Upper lobe of left lung (tissue), 6 donors: ENCODE measurements at regions not wholly inside any gene's neighbourhood (a gene's known extent, or its start where the extent isn't known, plus 50 kb on each side); places are given as distances from the start of the nearest gene placed in this dataset.

Source experiments
- ATAC-seq, 2 donors: fragments of 200-7000 bp; cut with Tn5 transposase; one replicate each; pipeline ENCODE4 v1.9.1; 2022; ENCODE audit warnings: mild to moderate bottlenecking in 2 of 2, moderate library complexity in 2 of 2; ENCODE audit not compliant: low FRiP score in 2 of 2
- DNase-seq, 2 donors: peaks; one replicate each; pipeline ENCODE4 v3.0.0-alpha.2; 2019 to 2020
- H3K27ac ChIP-seq, 4 donors: fragments of 200-600 bp; sonication (generic); one replicate each; pipeline ENCODE4 v1.5.1; 2016 to 2019
- H3K27me3 ChIP-seq, 4 donors: fragments of 200-600 bp; sonication (generic); one replicate each; pipeline ENCODE4 v1.5.1; 2017 to 2019
- H3K36me3 ChIP-seq, 4 donors: fragments of 200-600 bp; sonication (generic); one replicate each; pipeline ENCODE4 v1.5.1; 2016 to 2019
- H3K4me1 ChIP-seq, 4 donors: fragments of 200-600 bp; sonication (generic); one replicate each; pipeline ENCODE4 v1.5.1; 2018 to 2019
- H3K4me3 ChIP-seq, 4 donors: fragments of 200-600 bp; sonication (generic); one replicate each; pipeline ENCODE4 v1.5.1; 2017 to 2019; ENCODE audit warnings: mild to moderate bottlenecking in 2 of 4, moderate library complexity in 1 of 4
- H3K9me3 ChIP-seq, 4 donors: fragments of 200-600 bp; sonication (generic); one replicate each; pipeline ENCODE4 v1.5.1; 2018 to 2019
- EP300 ChIP-seq, 4 donors: sonication (generic); formaldehyde crosslinking; IDR thresholded peaks; one replicate each; pipeline ENCODE4 v1.5.1; 2017; ENCODE audit warnings: antibody characterized with exemption in 4 of 4, control low read depth in 2 of 4
- POLR2A ChIP-seq, 4 donors: fragments of 450-650 bp; IDR thresholded peaks; one replicate each; pipeline ENCODE4 v1.5.1; 2016 to 2017; ENCODE audit warnings: antibody characterized with exemption in 4 of 4, mild to moderate bottlenecking in 2 of 4
- POLR2AphosphoS5 ChIP-seq, 2 donors: sonication (generic); formaldehyde crosslinking; IDR thresholded peaks; one replicate each; pipeline ENCODE4 v1.5.1; 2017; ENCODE audit warnings: antibody characterized with exemption in 2 of 2
- WGBS, 2 donors: methylation state at CpG; one replicate each; pipeline ENCODE4 v1.1.5; 2017 to 2018; 5-methylcytosine and 5-hydroxymethylcytosine counted together
- TF ChIP-seq, protein P1 (sequence below), 6 experiments: fragments of 450-650 bp in 4 of 6; fragments of 200-600 bp in 2 of 6; sonication (generic) in 2 of 6; IDR thresholded peaks; one replicate each; pipeline ENCODE4 v1.5.1; 2016 to 2019; ENCODE audit warnings: antibody characterized with exemption in 6 of 6
- donor health status: DM: no; HTN: no; CAD: no; lungs with moderate emphysema.
- donor health status: DM: no; HTN: yes; CAD: no; lungs with severe emphysema.

GRCh38 chr13:31875134-31875533 is 135.8 kb downstream of the RXFP2 start:
- Histone ChIP-seq H3K4me3 (no peak overlapping the region), H3K27me3 (no peaks in the 10 kb centered on the region), H3K9me3 (no peaks in the 10 kb centered on the region), H3K27ac (no peak overlapping the region), H3K4me1 (peaks cover 0 to 11% (median 0%) of the 10 kb centered on the region in 4 donors), H3K36me3 (no peaks in the 10 kb centered on the region)
- ATAC-seq (no peak), DNase-seq (no peak)
- WGBS, 2 donors, result 68 to 77% methylated on average over 3 of the region's 3 CpGs
- TF ChIP-seq POLR2A (IDR thresholded peaks at IDR 0.05) (no peak), EP300 (IDR thresholded peaks at IDR 0.05) (no peak)
- TF ChIP-seq, protein P1, sequence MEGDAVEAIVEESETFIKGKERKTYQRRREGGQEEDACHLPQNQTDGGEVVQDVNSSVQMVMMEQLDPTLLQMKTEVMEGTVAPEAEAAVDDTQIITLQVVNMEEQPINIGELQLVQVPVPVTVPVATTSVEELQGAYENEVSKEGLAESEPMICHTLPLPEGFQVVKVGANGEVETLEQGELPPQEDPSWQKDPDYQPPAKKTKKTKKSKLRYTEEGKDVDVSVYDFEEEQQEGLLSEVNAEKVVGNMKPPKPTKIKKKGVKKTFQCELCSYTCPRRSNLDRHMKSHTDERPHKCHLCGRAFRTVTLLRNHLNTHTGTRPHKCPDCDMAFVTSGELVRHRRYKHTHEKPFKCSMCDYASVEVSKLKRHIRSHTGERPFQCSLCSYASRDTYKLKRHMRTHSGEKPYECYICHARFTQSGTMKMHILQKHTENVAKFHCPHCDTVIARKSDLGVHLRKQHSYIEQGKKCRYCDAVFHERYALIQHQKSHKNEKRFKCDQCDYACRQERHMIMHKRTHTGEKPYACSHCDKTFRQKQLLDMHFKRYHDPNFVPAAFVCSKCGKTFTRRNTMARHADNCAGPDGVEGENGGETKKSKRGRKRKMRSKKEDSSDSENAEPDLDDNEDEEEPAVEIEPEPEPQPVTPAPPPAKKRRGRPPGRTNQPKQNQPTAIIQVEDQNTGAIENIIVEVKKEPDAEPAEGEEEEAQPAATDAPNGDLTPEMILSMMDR (IDR thresholded peaks at IDR 0.05), result no peak

GRCh38 chr13:31878052-31878451 is 138.7 kb downstream of the RXFP2 start:
- H3K9me3 ChIP-seq, result no peaks in the 10 kb centered on the region
- H3K27ac ChIP-seq, result no peak overlapping the region
- DNase-seq (no peak), ATAC-seq (no peak)
- WGBS, 2 donors, result 79 to 91% methylated on average over 1 of the region's 1 CpG
- H3K27me3 ChIP-seq, result no peaks in the 10 kb centered on the region
- no peaks in the 10 kb centered on the region for H3K36me3 ChIP-seq
- no peak overlapping the region for H3K4me3 ChIP-seq
- H3K4me1 ChIP-seq, result peaks cover 0 to 6% (median 0%) of the 10 kb centered on the region in 4 donors
- TF ChIP-seq, protein P1 (IDR thresholded peaks at IDR 0.05), result no peak
- TF ChIP-seq POLR2AphosphoS5 (IDR thresholded peaks at IDR 0.05), result no peak
- TF ChIP-seq EP300 (IDR thresholded peaks at IDR 0.05), result no peak
- no peak for TF ChIP-seq POLR2A (IDR thresholded peaks at IDR 0.05)

- H3K27ac ChIP-seq, result no peak overlapping the region
- ATAC-seq (no peak), DNase-seq (no peak)
- 90 to 100% methylated on average over 1 of the region's 1 CpG for WGBS, 2 donors
- no peaks in the 10 kb centered on the region for H3K27me3 ChIP-seq
- TF ChIP-seq EP300 (IDR thresholded peaks at IDR 0.05), result no peak
- no peak for TF ChIP-seq POLR2AphosphoS5 (IDR thresholded peaks at IDR 0.05)
- TF ChIP-seq POLR2A (IDR thresholded peaks at IDR 0.05), result no peak
- TF ChIP-seq, protein P1 (IDR thresholded peaks at IDR 0.05), result no peak
- H3K36me3 ChIP-seq, result no peaks in the 10 kb centered on the region
- peaks cover 0 to 6% (median 0%) of the 10 kb centered on the region in 4 donors for H3K4me1 ChIP-seq
- H3K9me3 ChIP-seq, result no peaks in the 10 kb centered on the region
- no peak overlapping the region for H3K4me3 ChIP-seq
These were observed 139.2 kb downstream of the RXFP2 start for GRCh38 chr13:31878495-31878894.

DNA sequence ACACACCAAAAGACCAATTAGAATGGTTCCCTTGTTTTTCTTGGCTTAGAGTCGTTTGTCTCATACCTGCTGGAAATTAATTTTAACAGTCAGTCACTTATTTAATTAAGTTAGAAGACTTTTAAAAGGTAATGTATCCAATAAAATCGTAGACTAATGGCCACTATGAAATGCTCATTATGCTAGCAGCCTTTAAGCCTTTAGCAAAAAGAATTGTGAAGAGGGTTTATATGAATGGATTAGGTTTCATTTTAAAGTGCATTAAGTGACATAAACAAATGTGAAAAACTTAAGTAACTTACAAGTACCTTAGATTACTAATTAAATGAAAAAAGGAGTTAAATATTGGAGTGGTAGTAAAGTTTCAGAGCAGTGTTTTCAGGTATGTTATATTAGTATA is 139.6 kb downstream of the RXFP2 start:
- H3K4me3 ChIP-seq, result no peak overlapping the region
- TF ChIP-seq POLR2AphosphoS5 (IDR thresholded peaks at IDR 0.05) (no peak), POLR2A (IDR thresholded peaks at IDR 0.05) (no peak), EP300 (IDR thresholded peaks at IDR 0.05) (no peak)
- TF ChIP-seq, protein P1 (IDR thresholded peaks at IDR 0.05), result no peak
- WGBS, 2 donors, result 69 to 82% methylated on average over 2 of the region's 2 CpGs
- DNase-seq (no peak), ATAC-seq (no peak)
- no peaks in the 10 kb centered on the region for H3K27me3 ChIP-seq
- no peak overlapping the region for H3K27ac ChIP-seq
- no peaks in the 10 kb centered on the region for H3K9me3 ChIP-seq
- no peaks in the 10 kb centered on the region for H3K36me3 ChIP-seq
- H3K4me1 ChIP-seq, result peaks cover 0 to 6% (median 0%) of the 10 kb centered on the region in 4 donors

GRCh38 chr13:31880851-31881494 is 141.6 kb downstream of the RXFP2 start:
- Histone ChIP-seq H3K9me3 (no peaks in the 10 kb centered on the region), H3K36me3 (no peaks in the 10 kb centered on the region), H3K27ac (no peak overlapping the region), H3K27me3 (no peaks in the 10 kb centered on the region), H3K4me3 (no peak overlapping the region), H3K4me1 (peaks cover 0 to 9% (median 2%) of the 10 kb centered on the region in 4 donors)
- DNase-seq, result no peak
- peak in 1 of 2 donors; percentile 64 for ATAC-seq
- WGBS, 2 donors, result 66 to 73% methylated on average over 3 of the region's 3 CpGs
- no peak for TF ChIP-seq POLR2A (IDR thresholded peaks at IDR 0.05)
- TF ChIP-seq, protein P1 (IDR thresholded peaks at IDR 0.05), result no peak
- TF ChIP-seq EP300 (IDR thresholded peaks at IDR 0.05), result no peak
- no peak for TF ChIP-seq POLR2AphosphoS5 (IDR thresholded peaks at IDR 0.05)
